CD4-positive, alpha-beta T cell treated with Interleukin-1 beta for 1 hour (primary cell): ENCODE measurements at regions not wholly inside any gene's neighbourhood (a gene's known extent, or its start where the extent isn't known, plus 50 kb on each side); places are given as distances from the start of the nearest gene placed in this dataset.

ENCODE experiments used
- DNase-seq, 2 donors: peaks; one replicate each; pipeline ENCODE4 v3.0.0-alpha.2; 2020 to 2022

GRCh38 chr1:228979325-228979699 is 244.0 kb downstream of the RHOU start:
- no peak for DNase-seq

GRCh38 chr1:228979774-228980173 is 244.5 kb downstream of the RHOU start:
- DNase-seq = no peak

DNA sequence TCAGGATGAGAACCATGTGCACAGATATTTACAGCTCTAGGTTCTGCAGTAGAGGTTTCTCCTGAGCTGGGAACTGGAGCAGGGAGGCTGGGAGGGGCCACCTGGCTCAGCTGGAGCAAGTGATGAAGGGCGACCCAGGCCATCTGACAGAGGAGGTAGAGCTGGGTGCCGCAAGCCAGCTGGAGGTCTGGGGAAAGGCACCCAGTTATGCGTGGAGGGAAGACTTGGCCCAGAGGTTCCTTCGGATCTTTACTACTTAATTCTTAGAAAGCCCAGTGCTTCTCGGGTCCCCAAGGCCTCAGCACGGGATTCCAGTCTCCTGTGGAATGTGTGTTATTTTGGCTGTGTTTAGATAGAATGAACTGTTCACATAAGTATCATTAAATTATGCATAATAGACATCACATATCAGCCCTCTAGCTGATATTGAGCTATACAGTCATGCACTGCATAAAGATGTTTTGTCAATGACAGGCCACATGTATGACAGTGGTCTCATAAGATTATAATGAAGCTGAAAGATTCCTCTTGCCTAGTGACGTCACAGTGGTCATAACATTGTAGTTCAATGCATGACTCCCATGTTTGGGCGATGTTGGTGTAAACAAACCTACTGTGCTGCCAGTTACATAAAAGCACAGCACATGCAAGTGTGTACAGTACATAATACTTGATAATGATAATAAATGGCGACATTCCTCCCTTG is 245.1 kb downstream of the RHOU start:
- DNase-seq = no peak

DNA sequence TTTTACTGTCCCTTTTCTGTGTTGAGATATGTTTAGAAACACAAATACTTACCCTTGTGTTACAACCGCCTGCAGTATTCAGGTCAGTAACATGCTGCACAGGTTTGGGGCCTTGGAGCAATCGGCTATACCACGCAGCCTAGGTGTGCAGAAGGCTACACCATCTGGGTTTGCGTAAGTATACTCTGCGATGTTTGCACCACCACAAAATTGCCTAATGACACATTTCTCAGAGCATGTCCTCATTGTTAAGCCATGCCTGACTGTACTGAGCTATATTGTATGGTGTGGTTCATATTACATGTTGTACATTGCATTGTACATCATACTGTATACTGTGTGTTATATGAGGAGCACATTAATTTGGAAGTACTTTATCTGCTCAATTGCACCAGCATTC is 247.4 kb downstream of the RHOU start:
- DNase-seq = no peak

DNA sequence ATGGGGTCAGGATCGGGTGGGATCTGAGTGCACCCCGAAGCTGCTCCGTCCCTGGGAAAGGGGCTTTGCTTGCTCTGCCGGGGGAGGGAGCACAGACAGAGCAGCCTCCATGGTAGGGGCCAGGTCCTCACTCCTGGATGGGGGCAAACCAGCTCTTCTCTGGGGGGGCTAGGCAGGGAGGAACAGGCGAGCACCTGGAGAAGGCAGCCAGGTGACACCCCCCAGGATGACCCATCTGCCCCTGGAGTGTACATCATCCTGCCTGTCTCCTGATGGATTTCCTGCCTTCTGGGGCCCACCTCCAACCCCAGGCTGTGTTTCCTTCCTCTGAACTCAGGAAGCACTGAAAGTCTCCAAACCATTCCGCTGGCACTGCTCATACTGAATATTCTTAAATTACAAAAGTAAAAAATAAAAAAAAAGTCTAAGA is 248.0 kb downstream of the RHOU start:
- DNase-seq = no peak

DNA sequence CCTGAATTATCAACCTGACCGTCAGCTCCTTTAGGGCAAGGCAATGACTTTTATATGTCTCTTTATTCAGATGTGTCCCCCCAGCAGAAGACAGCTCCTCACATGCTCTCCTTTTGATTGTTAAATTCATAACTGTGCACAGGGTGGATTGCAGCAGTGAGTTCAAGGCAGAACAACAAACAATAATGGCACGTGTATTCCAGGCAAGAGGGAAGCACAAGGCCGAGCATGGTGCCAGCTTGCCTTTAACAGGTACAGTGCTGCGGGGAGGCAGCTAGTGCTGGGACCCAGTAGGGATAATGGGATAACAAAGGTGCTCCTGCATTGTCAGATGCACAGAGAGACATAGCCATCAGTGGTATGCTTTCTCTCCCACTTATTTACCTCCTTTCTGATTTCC is 248.4 kb downstream of the RHOU start:
- no peak for DNase-seq

- no peak for DNase-seq
Observed at GRCh38 chr1:228984107-228984506, 248.8 kb downstream of the RHOU start.

GRCh38 chr1:228984646-228985631 is 249.7 kb downstream of the RHOU start:
- no peak for DNase-seq

GRCh38 chr1:228985661-228986060 is 250.4 kb downstream of the RHOU start:
- no peak for DNase-seq

GRCh38 chr1:228986093-228986904 is 251.0 kb downstream of the RHOU start:
- no peak for DNase-seq

DNA sequence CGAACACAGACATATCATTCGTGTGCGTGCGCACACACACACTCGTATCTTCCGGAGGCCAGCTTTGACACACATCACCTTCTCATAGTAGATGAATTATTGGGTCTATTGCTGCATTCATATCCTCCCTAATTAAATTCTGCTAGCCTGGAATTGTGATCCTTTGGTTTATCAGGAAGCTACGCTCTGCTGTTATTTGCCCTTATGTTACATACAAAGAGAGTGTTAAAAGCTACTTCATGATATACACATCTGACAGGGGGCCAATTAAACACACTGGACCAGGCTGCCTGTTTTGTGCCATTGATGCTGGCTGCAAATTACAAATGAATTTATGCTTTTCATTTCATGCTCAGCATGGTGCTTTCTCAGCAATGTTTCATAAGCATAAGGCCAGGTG is 252.0 kb downstream of the RHOU start:
- no peak for DNase-seq

DNA sequence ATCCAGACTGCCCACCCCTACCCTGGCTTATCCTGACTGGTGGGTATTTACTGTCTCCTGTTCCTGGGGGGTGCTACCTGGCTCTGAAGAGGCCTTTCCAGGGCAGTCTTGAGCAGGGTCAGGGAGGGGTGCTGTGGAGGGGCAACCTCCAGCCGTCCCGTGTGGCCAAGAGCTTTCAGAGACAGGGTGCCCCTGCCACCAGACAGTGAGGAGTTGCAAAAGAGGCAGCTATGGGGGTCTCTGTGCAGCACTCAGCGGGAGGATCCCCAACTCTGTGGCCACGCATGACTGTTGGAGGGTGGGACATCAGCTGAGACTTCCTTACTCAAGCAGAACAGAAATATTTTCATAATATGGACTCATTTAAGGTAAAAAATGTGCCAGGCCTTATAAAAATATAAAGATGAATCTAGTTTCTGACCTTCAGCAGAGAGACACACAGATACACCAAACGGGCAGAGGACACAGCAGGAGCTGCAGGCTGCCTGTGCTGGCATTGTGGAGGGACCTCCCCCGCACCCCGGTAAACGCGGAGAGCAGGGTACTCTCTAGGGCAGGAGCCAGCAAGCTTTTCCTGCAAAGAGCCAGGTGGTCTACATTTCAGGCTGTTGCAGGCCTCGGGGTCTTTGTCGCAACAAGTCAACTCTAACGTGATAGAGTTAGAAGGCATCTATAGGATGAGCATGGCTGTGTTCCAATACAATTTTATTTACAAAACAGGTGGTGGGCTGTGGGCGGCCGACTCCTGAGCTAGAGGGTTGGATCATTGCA is 252.6 kb downstream of the RHOU start:
- no peak for DNase-seq

GRCh38 chr1:228988664-228989063 is 253.4 kb downstream of the RHOU start:
- no peak for DNase-seq

- DNase-seq = no peak
Observed at GRCh38 chr1:228989176-228989575, 253.9 kb downstream of the RHOU start.

DNA sequence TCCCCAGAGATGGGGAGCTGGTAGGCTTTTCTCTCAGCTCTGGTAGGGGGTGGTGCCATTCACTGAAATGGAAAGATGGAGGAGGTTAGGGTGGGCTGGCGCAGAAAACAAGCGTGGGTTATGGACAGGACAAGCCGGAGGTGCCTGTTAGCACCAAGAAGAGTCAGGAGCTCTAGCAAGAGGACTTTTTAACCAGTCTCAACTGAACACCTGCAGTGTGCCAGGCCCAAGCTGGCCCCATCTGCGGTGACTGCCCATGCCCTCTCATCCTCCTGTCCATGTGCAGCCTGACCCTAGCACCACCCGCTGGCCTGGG is 254.4 kb downstream of the RHOU start:
- DNase-seq = no peak

GRCh38 chr1:228989992-228990827 is 254.9 kb downstream of the RHOU start:
- DNase-seq = peak in 1 of 2 donors; percentile 55

GRCh38 chr1:228990906-228991569 is 255.8 kb downstream of the RHOU start:
- DNase-seq = no peak

DNA sequence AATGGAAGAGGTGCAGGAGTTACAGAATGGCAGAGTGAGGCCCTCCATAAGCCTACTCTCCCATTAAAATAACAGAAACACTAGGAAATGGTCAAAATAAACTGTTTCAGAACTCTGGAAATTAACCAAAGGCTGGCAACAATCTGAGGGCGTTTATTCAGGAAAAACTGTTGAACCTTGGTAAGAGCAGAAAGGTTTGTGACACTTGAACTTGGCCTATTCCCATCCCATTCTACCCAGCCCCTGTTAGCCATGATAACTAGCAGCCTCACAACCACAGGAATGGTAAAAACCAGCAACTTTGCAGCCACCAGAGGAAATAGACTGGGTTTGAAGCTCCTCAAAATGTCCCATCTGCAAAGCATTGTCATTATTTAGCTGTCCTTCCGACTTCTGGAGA is 256.8 kb downstream of the RHOU start:
- DNase-seq = no peak

GRCh38 chr1:228992907-228993535 is 257.7 kb downstream of the RHOU start:
- DNase-seq = no peak
